ENCODE measurements at regions not wholly inside any gene's neighbourhood (a gene's known extent, or its start where the extent isn't known, plus 50 kb on each side); places are given as distances from the start of the nearest gene placed in this dataset.

DNA sequence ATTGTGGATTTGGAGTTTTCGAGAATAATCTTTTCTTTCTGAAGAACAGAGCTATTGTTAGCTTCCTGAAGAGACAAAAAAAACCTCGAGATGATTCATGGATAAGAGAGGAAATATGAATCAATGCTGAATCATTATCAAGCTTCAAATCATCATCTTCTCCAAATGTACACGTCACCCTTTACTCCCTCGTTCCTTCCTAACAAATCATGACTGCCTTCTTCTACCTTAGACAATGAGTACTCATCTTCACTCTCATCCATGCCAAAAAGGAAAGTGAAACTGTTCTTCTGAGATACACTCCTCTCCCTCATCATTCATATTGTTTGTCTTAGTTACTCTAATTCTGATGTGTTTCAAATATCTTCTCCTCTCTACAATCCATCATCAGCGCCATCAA, 1115.8 kb upstream of the ATXN7L3B start:
- no peak overlapping the region for H3K27ac ChIP-seq (ENCODE audit: low read length)

GRCh38 chr12:73424484-73424883, 1113.2 kb upstream of the ATXN7L3B start:
- Histone ChIP-seq H3K36me3 (ENCODE audit: control insufficient read depth in 1 of 2, insufficient read depth in 2 of 2, low read length in 2 of 2) (no peaks in the 10 kb centered on the region), H3K9me3 (ENCODE audit: control insufficient read depth in 1 of 2, low read length in 2 of 2) (no peaks in the 10 kb centered on the region), H3K4me1 (ENCODE audit: control insufficient read depth in 1 of 2, insufficient read depth in 2 of 2, low read length in 2 of 2) (no peaks in the 10 kb centered on the region), H3K27ac (ENCODE audit: low read length) (no peak overlapping the region), H3K27me3 (ENCODE audit: low read depth, low read length) (no peaks in the 10 kb centered on the region), H3K4me3 (ENCODE audit: low read depth in 1 of 2, low read length in 2 of 2) (no peak overlapping the region)

More for the DNA sequence above, 1115.8 kb upstream of the ATXN7L3B start:
- Histone ChIP-seq H3K4me1 (ENCODE audit: control insufficient read depth in 1 of 2, insufficient read depth in 2 of 2, low read length in 2 of 2) (no peaks in the 10 kb centered on the region), H3K4me3 (ENCODE audit: low read depth in 1 of 2, low read length in 2 of 2) (no peak overlapping the region), H3K27me3 (ENCODE audit: low read depth, low read length) (no peaks in the 10 kb centered on the region), H3K9me3 (ENCODE audit: control insufficient read depth in 1 of 2, low read length in 2 of 2) (no peaks in the 10 kb centered on the region), H3K36me3 (ENCODE audit: control insufficient read depth in 1 of 2, insufficient read depth in 2 of 2, low read length in 2 of 2) (no peaks in the 10 kb centered on the region)

- H3K36me3 ChIP-seq (ENCODE audit: control insufficient read depth in 1 of 2, insufficient read depth in 2 of 2, low read length in 2 of 2): no peaks in the 10 kb centered on the region
Measured at GRCh38 chr12:73445658-73446324, 1091.8 kb upstream of the ATXN7L3B start.

GRCh38 chr12:73452672-73453469, 1084.8 kb upstream of the ATXN7L3B start:
- Histone ChIP-seq H3K27me3 (ENCODE audit: low read depth, low read length) (no peaks in the 10 kb centered on the region), H3K36me3 (ENCODE audit: control insufficient read depth in 1 of 2, insufficient read depth in 2 of 2, low read length in 2 of 2) (no peaks in the 10 kb centered on the region), H3K9me3 (ENCODE audit: control insufficient read depth in 1 of 2, low read length in 2 of 2) (no peaks in the 10 kb centered on the region), H3K4me1 (ENCODE audit: control insufficient read depth in 1 of 2, insufficient read depth in 2 of 2, low read length in 2 of 2) (no peaks in the 10 kb centered on the region), H3K4me3 (ENCODE audit: low read depth in 1 of 2, low read length in 2 of 2) (no peak overlapping the region), H3K27ac (ENCODE audit: low read length) (no peak overlapping the region)

More at GRCh38 chr12:73445658-73446324, 1091.8 kb upstream of the ATXN7L3B start:
- Histone ChIP-seq H3K4me3 (ENCODE audit: low read depth in 1 of 2, low read length in 2 of 2) (no peak overlapping the region), H3K9me3 (ENCODE audit: control insufficient read depth in 1 of 2, low read length in 2 of 2) (no peaks in the 10 kb centered on the region), H3K4me1 (ENCODE audit: control insufficient read depth in 1 of 2, insufficient read depth in 2 of 2, low read length in 2 of 2) (no peaks in the 10 kb centered on the region), H3K27ac (ENCODE audit: low read length) (no peak overlapping the region), H3K27me3 (ENCODE audit: low read depth, low read length) (no peaks in the 10 kb centered on the region)

DNA sequence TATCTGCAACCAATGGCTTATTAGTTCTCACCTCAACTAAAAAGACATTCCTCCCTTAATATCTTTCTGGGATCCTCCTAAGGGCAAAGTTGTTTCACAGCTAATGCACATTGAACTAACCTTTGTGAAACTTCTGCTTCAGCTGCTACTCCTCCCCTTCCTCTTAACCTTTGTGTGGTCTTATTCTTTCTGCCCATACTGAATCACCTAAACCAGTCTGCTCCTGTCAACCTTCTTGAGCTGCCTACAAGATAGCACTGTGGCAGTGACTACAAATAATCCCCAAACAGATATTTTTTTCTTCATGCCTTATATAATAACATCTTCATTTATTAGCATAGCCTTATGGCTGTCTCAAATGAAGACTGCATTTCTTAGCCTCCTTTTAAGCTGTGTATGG, 1077.4 kb upstream of the ATXN7L3B start:
- H3K9me3 ChIP-seq (ENCODE audit: control insufficient read depth in 1 of 2, low read length in 2 of 2): peaks cover 0 to 2% of the 10 kb centered on the region in 2 donors
- H3K4me1 ChIP-seq (ENCODE audit: control insufficient read depth in 1 of 2, insufficient read depth in 2 of 2, low read length in 2 of 2): no peaks in the 10 kb centered on the region
- no peak overlapping the region for H3K27ac ChIP-seq (ENCODE audit: low read length)
- no peaks in the 10 kb centered on the region for H3K27me3 ChIP-seq (ENCODE audit: low read depth, low read length)
- H3K4me3 ChIP-seq (ENCODE audit: low read depth in 1 of 2, low read length in 2 of 2): no peak overlapping the region
- no peaks in the 10 kb centered on the region for H3K36me3 ChIP-seq (ENCODE audit: control insufficient read depth in 1 of 2, insufficient read depth in 2 of 2, low read length in 2 of 2)

- Histone ChIP-seq H3K4me3 (ENCODE audit: low read depth in 1 of 2, low read length in 2 of 2) (no peak overlapping the region), H3K27me3 (ENCODE audit: low read depth, low read length) (no peaks in the 10 kb centered on the region), H3K4me1 (ENCODE audit: control insufficient read depth in 1 of 2, insufficient read depth in 2 of 2, low read length in 2 of 2) (no peaks in the 10 kb centered on the region), H3K36me3 (ENCODE audit: control insufficient read depth in 1 of 2, insufficient read depth in 2 of 2, low read length in 2 of 2) (no peaks in the 10 kb centered on the region), H3K27ac (ENCODE audit: low read length) (no peak overlapping the region), H3K9me3 (ENCODE audit: control insufficient read depth in 1 of 2, low read length in 2 of 2) (peaks cover 0 to 3% of the 10 kb centered on the region in 2 donors)
Measured at GRCh38 chr12:73465106-73465505, 1072.5 kb upstream of the ATXN7L3B start.

DNA sequence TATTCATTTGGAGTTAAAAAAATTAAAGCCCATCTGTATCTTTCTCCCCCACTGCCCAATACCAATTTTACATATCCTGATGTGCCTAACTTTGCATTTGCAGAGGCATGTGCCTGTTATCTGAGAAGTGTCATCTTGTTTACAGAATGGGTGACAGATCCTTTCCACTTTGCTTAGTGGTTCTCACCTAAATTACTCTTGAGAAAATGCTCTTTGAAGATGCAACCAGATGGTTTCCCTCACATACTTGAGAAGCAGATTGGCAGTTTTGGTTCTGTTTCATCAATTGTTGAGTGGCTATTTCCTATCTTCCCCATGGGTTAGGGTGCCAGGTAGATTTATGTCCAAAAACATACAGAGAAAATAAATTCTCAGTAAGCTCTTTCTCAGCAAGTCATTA, 1051.4 kb upstream of the ATXN7L3B start:
- no peaks in the 10 kb centered on the region for H3K4me1 ChIP-seq (ENCODE audit: control insufficient read depth in 1 of 2, insufficient read depth in 2 of 2, low read length in 2 of 2)
- H3K27ac ChIP-seq (ENCODE audit: low read length): no peak overlapping the region
- no peaks in the 10 kb centered on the region for H3K27me3 ChIP-seq (ENCODE audit: low read depth, low read length)
- H3K9me3 ChIP-seq (ENCODE audit: control insufficient read depth in 1 of 2, low read length in 2 of 2): peaks cover 0 to 11% of the 10 kb centered on the region in 2 donors
- H3K4me3 ChIP-seq (ENCODE audit: low read depth in 1 of 2, low read length in 2 of 2): no peak overlapping the region
- no peaks in the 10 kb centered on the region for H3K36me3 ChIP-seq (ENCODE audit: control insufficient read depth in 1 of 2, insufficient read depth in 2 of 2, low read length in 2 of 2)

GRCh38 chr12:73506611-73507010, 1031.0 kb upstream of the ATXN7L3B start:
- Histone ChIP-seq H3K36me3 (ENCODE audit: control insufficient read depth in 1 of 2, insufficient read depth in 2 of 2, low read length in 2 of 2) (no peaks in the 10 kb centered on the region), H3K4me3 (ENCODE audit: low read depth in 1 of 2, low read length in 2 of 2) (no peak overlapping the region), H3K4me1 (ENCODE audit: control insufficient read depth in 1 of 2, insufficient read depth in 2 of 2, low read length in 2 of 2) (no peaks in the 10 kb centered on the region), H3K27ac (ENCODE audit: low read length) (no peak overlapping the region), H3K9me3 (ENCODE audit: control insufficient read depth in 1 of 2, low read length in 2 of 2) (peaks cover 0 to 7% of the 10 kb centered on the region in 2 donors), H3K27me3 (ENCODE audit: low read depth, low read length) (no peaks in the 10 kb centered on the region)

DNA sequence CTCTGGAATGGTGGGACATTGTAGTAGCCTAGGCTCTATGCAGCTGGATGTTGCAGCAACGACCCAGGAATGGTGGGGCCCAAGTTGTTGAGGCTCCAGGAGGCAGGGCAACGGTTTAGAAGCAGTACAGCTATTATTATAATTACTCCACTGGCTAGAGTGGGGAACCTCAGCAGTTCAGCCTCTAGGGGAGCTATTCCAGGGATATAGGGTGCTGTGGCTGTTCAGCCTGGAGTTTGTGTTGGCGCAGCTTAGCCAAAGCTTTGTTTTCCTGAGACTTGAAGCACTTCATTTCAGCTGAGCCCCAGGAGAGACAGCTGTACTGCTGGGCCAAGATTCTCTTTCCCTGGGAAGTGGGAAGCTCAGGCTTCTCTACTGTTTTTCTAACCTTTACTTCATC, 1023.0 kb upstream of the ATXN7L3B start:
- H3K27me3 ChIP-seq (ENCODE audit: low read depth, low read length): no peaks in the 10 kb centered on the region
- no peaks in the 10 kb centered on the region for H3K36me3 ChIP-seq (ENCODE audit: control insufficient read depth in 1 of 2, insufficient read depth in 2 of 2, low read length in 2 of 2)
- no peaks in the 10 kb centered on the region for H3K4me1 ChIP-seq (ENCODE audit: control insufficient read depth in 1 of 2, insufficient read depth in 2 of 2, low read length in 2 of 2)
- peaks cover 0 to 4% of the 10 kb centered on the region in 2 donors for H3K9me3 ChIP-seq (ENCODE audit: control insufficient read depth in 1 of 2, low read length in 2 of 2)
- H3K4me3 ChIP-seq (ENCODE audit: low read depth in 1 of 2, low read length in 2 of 2): no peak overlapping the region
- no peak overlapping the region for H3K27ac ChIP-seq (ENCODE audit: low read length)

DNA sequence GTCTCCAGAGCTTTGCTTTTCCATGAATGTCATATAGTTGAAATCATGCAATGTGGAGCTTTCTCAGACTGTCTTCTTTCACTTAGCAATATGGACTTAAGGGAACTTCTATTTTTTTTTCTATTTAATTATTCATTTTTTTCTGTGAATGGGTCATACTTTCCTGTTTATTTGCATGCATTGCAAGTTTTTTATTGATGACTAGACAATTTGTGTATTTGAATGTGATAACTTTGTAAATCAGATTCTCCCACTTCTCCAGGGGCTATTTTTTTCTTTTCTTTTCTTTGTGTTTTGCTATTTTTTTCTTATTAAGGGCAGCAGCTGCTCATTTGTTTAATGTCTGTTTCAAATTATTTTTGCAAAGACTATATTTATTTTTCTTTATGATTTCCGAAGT, 1019.8 kb upstream of the ATXN7L3B start:
- Histone ChIP-seq H3K36me3 (ENCODE audit: control insufficient read depth in 1 of 2, insufficient read depth in 2 of 2, low read length in 2 of 2) (no peaks in the 10 kb centered on the region), H3K27ac (ENCODE audit: low read length) (no peak overlapping the region), H3K4me3 (ENCODE audit: low read depth in 1 of 2, low read length in 2 of 2) (no peak overlapping the region), H3K9me3 (ENCODE audit: control insufficient read depth in 1 of 2, low read length in 2 of 2) (peaks cover 6 to 14% of the 10 kb centered on the region in 2 donors), H3K27me3 (ENCODE audit: low read depth, low read length) (no peaks in the 10 kb centered on the region), H3K4me1 (ENCODE audit: control insufficient read depth in 1 of 2, insufficient read depth in 2 of 2, low read length in 2 of 2) (no peaks in the 10 kb centered on the region)

DNA sequence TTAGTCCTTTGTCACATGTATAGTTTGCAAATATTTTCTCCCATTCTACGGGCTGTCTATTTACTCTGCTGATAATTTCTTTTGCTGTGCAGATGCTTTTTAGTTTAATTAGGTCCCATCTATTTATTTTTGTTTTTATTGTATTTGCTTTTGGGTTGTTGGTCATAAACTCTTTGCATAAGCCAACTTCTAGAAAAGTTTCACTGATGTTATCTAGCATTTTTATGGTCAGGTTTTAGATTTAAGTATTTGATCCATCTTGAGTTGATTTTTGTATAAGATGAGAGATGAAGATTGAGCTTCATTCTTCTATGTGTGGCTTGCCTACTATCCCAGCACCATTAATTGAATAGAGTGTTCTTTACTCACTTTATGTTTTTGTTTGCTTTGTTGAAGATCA, 1008.4 kb upstream of the ATXN7L3B start:
- H3K27me3 ChIP-seq (ENCODE audit: low read depth, low read length): no peaks in the 10 kb centered on the region
- no peaks in the 10 kb centered on the region for H3K36me3 ChIP-seq (ENCODE audit: control insufficient read depth in 1 of 2, insufficient read depth in 2 of 2, low read length in 2 of 2)
- no peaks in the 10 kb centered on the region for H3K9me3 ChIP-seq (ENCODE audit: control insufficient read depth in 1 of 2, low read length in 2 of 2)
- H3K4me1 ChIP-seq (ENCODE audit: control insufficient read depth in 1 of 2, insufficient read depth in 2 of 2, low read length in 2 of 2): no peaks in the 10 kb centered on the region
- H3K27ac ChIP-seq (ENCODE audit: low read length): no peak overlapping the region
- H3K4me3 ChIP-seq (ENCODE audit: low read depth in 1 of 2, low read length in 2 of 2): no peak overlapping the region

All from muscle layer of duodenum (tissue), 2 donors.